ENCODE measurements at regions not wholly inside any gene's neighbourhood (a gene's known extent, or its start where the extent isn't known, plus 50 kb on each side); places are given as distances from the start of the nearest gene placed in this dataset.

DNA sequence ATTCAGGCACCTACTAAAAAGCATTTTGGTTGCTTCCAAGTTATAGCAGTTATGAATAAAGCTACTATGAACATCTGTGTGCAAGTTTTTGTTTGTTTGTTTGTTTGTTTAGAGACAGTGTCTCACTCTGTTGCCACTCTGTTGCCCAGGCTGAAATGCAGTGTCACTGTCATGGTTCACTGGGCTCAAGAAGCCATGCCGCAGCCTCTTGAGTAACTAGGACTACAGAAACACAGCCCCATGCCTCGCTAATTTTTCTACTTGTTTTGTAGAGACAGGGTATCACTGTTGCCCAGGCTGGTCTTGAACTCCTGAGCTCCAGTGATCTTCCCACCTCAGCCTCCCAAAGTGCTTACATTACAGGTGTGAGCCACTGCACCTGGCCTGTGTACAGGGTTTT is 795.9 kb downstream of the EPHA7 start:
- FAIRE-seq, result no peak
- no peak for TF ChIP-seq POLR2AphosphoS2 (conservative IDR thresholded peaks at IDR 0.05; ENCODE audit: low read length)
- no peak for TF ChIP-seq NPAS2 (CRISPR knock-in tag; IDR thresholded peaks at IDR 0.05; ENCODE audit: borderline replicate concordance)
- no peak for TF ChIP-seq HDAC2 (IDR thresholded peaks at IDR 0.05)
- TF ChIP-seq JUNB (IDR thresholded peaks at IDR 0.05), result no peak
- TF ChIP-seq MAFK (IDR thresholded peaks at IDR 0.05; ENCODE audit: partially characterized antibody), result no peak
- TF ChIP-seq RNF2 (IDR thresholded peaks at IDR 0.05; ENCODE audit: borderline replicate concordance, low read depth), result no peak
- TF ChIP-seq, protein P1, sequence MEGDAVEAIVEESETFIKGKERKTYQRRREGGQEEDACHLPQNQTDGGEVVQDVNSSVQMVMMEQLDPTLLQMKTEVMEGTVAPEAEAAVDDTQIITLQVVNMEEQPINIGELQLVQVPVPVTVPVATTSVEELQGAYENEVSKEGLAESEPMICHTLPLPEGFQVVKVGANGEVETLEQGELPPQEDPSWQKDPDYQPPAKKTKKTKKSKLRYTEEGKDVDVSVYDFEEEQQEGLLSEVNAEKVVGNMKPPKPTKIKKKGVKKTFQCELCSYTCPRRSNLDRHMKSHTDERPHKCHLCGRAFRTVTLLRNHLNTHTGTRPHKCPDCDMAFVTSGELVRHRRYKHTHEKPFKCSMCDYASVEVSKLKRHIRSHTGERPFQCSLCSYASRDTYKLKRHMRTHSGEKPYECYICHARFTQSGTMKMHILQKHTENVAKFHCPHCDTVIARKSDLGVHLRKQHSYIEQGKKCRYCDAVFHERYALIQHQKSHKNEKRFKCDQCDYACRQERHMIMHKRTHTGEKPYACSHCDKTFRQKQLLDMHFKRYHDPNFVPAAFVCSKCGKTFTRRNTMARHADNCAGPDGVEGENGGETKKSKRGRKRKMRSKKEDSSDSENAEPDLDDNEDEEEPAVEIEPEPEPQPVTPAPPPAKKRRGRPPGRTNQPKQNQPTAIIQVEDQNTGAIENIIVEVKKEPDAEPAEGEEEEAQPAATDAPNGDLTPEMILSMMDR (IDR thresholded peaks at IDR 0.05), result no peak
- TF ChIP-seq SREBF2 (IDR thresholded peaks at IDR 0.05), result no peak
- TF ChIP-seq FOSL2 (IDR thresholded peaks at IDR 0.05), result no peak
- TF ChIP-seq FOSL2 (CRISPR knock-in tag; IDR thresholded peaks at IDR 0.05), result no peak
- no peak for TF ChIP-seq CBX2 (IDR thresholded peaks at IDR 0.05; ENCODE audit: borderline replicate concordance, low read depth)
- no peak for TF ChIP-seq ZSCAN20 (CRISPR knock-in tag; IDR thresholded peaks at IDR 0.05)
- TF ChIP-seq GATA3 (IDR thresholded peaks at IDR 0.05; ENCODE audit: borderline replicate concordance), result no peak
- no peak for TF ChIP-seq MYC (IDR thresholded peaks at IDR 0.05; ENCODE audit: borderline replicate concordance, low read length)
- TF ChIP-seq NFE2L2 (conservative IDR thresholded peaks at IDR 0.05; ENCODE audit: low read length), result no peak
- no peak for TF ChIP-seq JUN (IDR thresholded peaks at IDR 0.05)
- no peak for TF ChIP-seq CBX8 (IDR thresholded peaks at IDR 0.05)
- TF ChIP-seq, protein P2, sequence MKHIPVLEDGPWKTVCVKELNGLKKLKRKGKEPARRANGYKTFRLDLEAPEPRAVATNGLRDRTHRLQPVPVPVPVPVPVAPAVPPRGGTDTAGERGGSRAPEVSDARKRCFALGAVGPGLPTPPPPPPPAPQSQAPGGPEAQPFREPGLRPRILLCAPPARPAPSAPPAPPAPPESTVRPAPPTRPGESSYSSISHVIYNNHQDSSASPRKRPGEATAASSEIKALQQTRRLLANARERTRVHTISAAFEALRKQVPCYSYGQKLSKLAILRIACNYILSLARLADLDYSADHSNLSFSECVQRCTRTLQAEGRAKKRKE (CRISPR knock-in tag; IDR thresholded peaks at IDR 0.05; ENCODE audit: low read depth), result no peak
- TF ChIP-seq MAZ (IDR thresholded peaks at IDR 0.05; ENCODE audit: borderline replicate concordance, low read depth, low read length), result no peak
- H3K27ac ChIP-seq, result no peak overlapping the region
- ChIA-PET POLR2A (no interaction called here), CTCF (no interaction called here)
- no peak overlapping the region for H3K4me2 ChIP-seq
- no peaks in the 10 kb centered on the region for H3K4me1 ChIP-seq
- ATAC-seq, result no peak
- 31% methylated on average over 2 of the region's 2 CpGs for WGBS (ENCODE audit: missing lambda C conversion rate)
- no peaks in the 10 kb centered on the region for H3K9me3 ChIP-seq
- DNase-seq (ENCODE audit: low read depth in 1 of 2, low spot score in 1 of 2), result no peak
- no peak overlapping the region for H3K4me3 ChIP-seq

DNA sequence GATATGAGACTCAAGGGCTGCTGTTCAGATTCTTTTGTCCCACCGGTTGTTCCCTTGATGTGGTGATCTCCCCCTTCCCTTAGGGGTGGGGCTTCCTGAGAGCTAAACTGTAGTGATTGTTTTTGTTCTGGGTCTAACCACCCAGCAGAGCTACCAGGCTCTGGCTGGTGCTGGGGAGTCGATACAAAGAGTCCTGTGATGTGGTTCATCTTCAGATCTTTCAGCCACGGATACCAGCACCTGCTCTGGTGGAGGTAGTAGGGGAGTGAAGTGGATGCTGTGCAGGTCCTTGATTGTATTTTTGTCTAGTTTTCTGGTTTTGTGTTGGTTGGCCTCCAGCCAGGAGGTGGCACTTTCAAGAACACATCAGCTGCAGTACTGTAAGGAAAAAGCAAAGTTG is 801.6 kb downstream of the EPHA7 start:
- no peak overlapping the region for H3K4me2 ChIP-seq
- no peak overlapping the region for H3K27ac ChIP-seq
- no peaks in the 10 kb centered on the region for H3K4me1 ChIP-seq
- DNase-seq (ENCODE audit: low read depth in 1 of 2, low spot score in 1 of 2) (no peak), FAIRE-seq (no peak), ATAC-seq (no peak)
- CTCF ChIA-PET, result no interaction called here
- POLR2A ChIA-PET, result no interaction called here
- TF ChIP-seq HDAC2 (IDR thresholded peaks at IDR 0.05) (no peak), FOSB (CRISPR knock-in tag; IDR thresholded peaks at IDR 0.05) (no peak), HEYL (CRISPR knock-in tag; IDR thresholded peaks at IDR 0.05) (no peak), HOXB5 (CRISPR knock-in tag; IDR thresholded peaks at IDR 0.05) (no peak), PHF8 (IDR thresholded peaks at IDR 0.05; ENCODE audit: borderline replicate concordance, low read depth) (no peak), RCOR1 (IDR thresholded peaks at IDR 0.05; ENCODE audit: low read depth, low read length) (no peak), CBX8 (IDR thresholded peaks at IDR 0.05) (no peak)
- TF ChIP-seq, protein P3, sequence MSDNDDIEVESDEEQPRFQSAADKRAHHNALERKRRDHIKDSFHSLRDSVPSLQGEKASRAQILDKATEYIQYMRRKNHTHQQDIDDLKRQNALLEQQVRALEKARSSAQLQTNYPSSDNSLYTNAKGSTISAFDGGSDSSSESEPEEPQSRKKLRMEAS (IDR thresholded peaks at IDR 0.05), result no peak
- no peaks in the 10 kb centered on the region for H3K9me3 ChIP-seq
- WGBS (ENCODE audit: missing lambda C conversion rate), result 21% methylated on average over 3 of the region's 3 CpGs
- H3K4me3 ChIP-seq, result no peak overlapping the region

DNA sequence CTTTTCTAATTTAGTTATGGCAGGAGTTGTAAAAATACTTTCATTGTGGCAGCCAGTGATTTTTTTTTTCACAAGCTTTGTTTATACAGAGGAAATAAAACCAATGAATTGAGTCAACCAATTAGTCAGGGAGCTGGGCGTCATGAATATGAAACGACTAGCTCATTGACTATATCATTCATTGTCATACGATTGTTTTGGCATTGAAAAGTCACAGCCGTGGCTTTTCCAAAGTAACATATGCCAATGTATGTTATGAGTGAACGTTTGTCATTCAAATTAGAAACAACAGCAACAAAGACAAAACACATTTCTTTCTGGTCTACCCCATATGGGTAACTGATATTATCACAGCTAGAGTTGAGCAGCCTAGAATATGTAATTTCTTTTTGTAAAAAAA is 810.6 kb downstream of the EPHA7 start:
- ChIA-PET CTCF (no interaction called here), POLR2A (no interaction called here)
- no peaks in the 10 kb centered on the region for H3K9me3 ChIP-seq
- DNase-seq (ENCODE audit: low read depth in 1 of 2, low spot score in 1 of 2) (no peak), FAIRE-seq (no peak), ATAC-seq (no peak)
- H3K4me3 ChIP-seq, result no peak overlapping the region
- no peak overlapping the region for H3K27ac ChIP-seq
- H3K4me2 ChIP-seq, result no peak overlapping the region
- 4% methylated on average over 5 of the region's 5 CpGs for WGBS (ENCODE audit: missing lambda C conversion rate)
- TF ChIP-seq CBX8 (IDR thresholded peaks at IDR 0.05) (no peak), HOXB5 (CRISPR knock-in tag; IDR thresholded peaks at IDR 0.05) (no peak), FOXS1 (CRISPR knock-in tag; IDR thresholded peaks at IDR 0.05) (no peak)
- H3K4me1 ChIP-seq, result no peaks in the 10 kb centered on the region
